ENCODE measurements at regions not wholly inside any gene's neighbourhood (a gene's known extent, or its start where the extent isn't known, plus 50 kb on each side); places are given as distances from the start of the nearest gene placed in this dataset.
A peak's percentile ranks its signal among the peaks of the same experiment; 100 is the strongest.

DNA sequence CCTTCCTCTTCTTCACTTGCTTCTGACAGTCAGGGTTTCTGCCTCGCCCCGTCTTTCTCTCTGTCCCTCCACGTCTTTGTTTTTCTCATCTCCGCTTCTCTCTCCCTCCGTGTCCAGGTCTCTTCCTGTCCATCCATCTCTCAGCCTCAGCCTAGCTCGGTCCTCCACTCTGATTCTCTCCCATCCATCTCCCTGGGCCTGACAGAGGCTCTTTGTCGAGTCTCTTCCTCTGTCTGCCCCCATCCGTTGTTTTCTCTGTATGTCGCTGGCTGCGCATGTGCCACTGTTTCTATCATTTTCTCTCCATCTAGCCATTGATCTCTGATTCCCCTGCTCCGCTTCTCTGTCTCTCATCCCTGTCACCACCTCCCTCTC is 328.9 kb upstream of the TBX3 start:
- no peak overlapping the region for H3K4me3 ChIP-seq (replicated peaks in 1 of 2; ENCODE audit: low read depth in 2 of 2, low read length in 2 of 2)
- DNase-seq (ENCODE audit: low read depth in 2 of 2): no peak
- TF ChIP-seq, protein P1, sequence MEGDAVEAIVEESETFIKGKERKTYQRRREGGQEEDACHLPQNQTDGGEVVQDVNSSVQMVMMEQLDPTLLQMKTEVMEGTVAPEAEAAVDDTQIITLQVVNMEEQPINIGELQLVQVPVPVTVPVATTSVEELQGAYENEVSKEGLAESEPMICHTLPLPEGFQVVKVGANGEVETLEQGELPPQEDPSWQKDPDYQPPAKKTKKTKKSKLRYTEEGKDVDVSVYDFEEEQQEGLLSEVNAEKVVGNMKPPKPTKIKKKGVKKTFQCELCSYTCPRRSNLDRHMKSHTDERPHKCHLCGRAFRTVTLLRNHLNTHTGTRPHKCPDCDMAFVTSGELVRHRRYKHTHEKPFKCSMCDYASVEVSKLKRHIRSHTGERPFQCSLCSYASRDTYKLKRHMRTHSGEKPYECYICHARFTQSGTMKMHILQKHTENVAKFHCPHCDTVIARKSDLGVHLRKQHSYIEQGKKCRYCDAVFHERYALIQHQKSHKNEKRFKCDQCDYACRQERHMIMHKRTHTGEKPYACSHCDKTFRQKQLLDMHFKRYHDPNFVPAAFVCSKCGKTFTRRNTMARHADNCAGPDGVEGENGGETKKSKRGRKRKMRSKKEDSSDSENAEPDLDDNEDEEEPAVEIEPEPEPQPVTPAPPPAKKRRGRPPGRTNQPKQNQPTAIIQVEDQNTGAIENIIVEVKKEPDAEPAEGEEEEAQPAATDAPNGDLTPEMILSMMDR (IDR thresholded peaks at IDR 0.05; ENCODE audit: low read depth, low read length): no peak

DNA sequence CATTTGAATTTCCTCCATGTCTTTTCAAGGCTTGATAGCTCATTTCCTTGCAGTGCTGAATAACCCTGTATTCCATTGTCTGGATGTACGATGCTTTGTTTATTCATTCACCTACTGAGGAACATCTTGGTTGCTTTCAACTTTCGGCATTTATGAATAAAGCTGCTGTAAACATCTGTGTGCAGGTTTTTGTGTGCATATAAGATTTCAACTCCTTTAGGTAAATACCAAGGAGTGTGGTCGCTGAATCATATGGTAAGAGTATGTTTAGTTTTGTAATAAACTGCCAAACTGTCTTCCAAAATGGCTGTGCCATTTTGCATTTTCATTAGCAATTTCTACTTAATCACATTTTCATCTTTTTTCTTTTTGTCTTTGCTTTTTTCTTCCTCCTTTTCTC is 327.7 kb upstream of the TBX3 start:
- H3K4me3 ChIP-seq (replicated peaks in 1 of 2; ENCODE audit: low read depth in 2 of 2, low read length in 2 of 2): no peak overlapping the region
- TF ChIP-seq, protein P1 (IDR thresholded peaks at IDR 0.05; ENCODE audit: low read depth, low read length): no peak
- no peak for DNase-seq (ENCODE audit: low read depth in 2 of 2)

DNA sequence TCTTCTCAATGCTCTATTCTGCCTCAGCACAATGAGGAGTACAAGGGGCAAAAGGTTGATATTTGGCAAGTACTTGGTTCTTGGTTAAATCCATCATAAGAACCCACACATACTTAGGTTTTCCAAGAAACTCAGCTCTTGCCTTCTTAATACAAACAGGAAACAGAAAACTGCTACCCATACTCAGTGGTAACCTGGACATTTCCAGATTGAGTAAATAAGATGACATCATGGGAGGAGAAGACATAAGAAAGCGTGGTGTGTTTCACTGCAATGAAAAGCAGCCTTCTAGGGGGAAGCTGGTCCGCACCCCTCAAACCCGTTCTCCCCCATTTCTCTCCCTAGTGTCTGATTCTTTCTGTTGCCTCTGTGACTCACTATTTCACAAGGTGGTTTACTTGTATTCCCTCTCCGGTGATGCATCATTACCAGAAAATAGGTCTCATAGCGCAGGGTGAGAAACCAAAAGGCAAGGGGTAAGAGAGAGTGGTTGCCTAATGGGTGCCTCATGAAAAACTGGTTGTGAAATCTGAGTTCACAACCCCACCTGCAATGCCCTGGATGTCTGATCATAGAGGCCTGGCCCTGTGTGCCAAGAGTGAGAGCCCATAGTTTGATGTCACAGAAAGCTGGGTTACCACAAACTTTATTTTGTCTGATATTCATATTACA is 326.5 kb upstream of the TBX3 start:
- TF ChIP-seq, protein P1 (IDR thresholded peaks at IDR 0.05; ENCODE audit: low read depth, low read length): no peak
- no peak overlapping the region for H3K4me3 ChIP-seq (replicated peaks in 1 of 2; ENCODE audit: low read depth in 2 of 2, low read length in 2 of 2)
- DNase-seq (ENCODE audit: low read depth in 2 of 2): peak in 1 of 2 donors; percentile 80

DNA sequence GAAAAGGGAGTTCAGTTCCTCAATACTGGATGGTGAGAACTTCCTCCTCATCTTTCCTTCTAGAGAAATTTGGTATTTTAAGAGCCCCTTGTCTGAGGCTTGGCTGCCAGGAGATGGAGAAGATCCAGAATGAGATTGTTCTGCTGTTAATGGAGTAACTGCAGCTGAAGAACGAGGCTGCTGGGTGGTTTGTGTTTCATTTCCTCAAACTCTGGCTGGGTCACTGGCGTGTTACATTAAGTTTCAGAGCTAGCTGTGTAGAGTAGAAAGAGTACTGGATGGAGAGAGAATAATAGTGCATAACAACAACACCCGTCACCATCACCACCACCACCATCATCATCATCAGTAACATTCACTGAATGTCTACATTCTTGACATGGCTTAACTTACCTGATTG is 325.0 kb upstream of the TBX3 start:
- no peak for DNase-seq (ENCODE audit: low read depth in 2 of 2)
- TF ChIP-seq, protein P1 (IDR thresholded peaks at IDR 0.05; ENCODE audit: low read depth, low read length): no peak
- no peak overlapping the region for H3K4me3 ChIP-seq (replicated peaks in 1 of 2; ENCODE audit: low read depth in 2 of 2, low read length in 2 of 2)

DNA sequence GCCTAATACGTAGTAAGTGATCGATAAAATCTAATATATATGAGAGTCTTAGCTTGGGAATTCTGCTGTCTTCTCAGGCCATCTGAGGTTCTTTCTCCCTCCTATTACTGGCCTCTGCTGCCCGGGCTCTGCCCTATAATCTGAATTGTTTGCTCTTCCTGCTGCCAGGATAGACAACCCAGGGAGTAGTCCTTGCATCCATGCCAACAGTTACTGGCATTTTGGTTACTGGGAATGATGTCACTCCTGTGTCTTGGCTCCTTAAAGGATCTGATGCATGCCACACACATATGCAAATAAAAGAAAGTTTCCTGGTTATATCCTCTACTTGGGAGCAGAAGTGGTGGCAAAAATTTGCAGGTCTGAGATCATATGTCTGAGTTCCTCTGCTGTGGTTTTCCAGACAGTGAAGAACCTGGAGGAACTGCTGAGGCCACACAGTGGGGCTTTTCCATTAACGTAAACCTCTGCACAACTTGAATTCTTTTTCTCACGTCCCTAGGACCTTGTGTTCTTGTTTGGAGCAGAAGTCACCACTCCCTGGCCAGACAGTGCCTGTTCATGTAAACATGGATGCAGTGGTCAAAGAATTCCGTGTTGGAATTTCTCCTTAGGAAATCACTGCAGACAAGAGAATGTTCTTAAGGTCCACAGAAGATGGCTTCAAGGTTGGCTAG is 320.6 kb upstream of the TBX3 start:
- H3K4me3 ChIP-seq (replicated peaks in 1 of 2; ENCODE audit: low read depth in 2 of 2, low read length in 2 of 2): no peak overlapping the region
- DNase-seq (ENCODE audit: low read depth in 2 of 2): peak in 1 of 2 donors; percentile 25
- TF ChIP-seq, protein P1 (IDR thresholded peaks at IDR 0.05; ENCODE audit: low read depth, low read length): no peak

DNA sequence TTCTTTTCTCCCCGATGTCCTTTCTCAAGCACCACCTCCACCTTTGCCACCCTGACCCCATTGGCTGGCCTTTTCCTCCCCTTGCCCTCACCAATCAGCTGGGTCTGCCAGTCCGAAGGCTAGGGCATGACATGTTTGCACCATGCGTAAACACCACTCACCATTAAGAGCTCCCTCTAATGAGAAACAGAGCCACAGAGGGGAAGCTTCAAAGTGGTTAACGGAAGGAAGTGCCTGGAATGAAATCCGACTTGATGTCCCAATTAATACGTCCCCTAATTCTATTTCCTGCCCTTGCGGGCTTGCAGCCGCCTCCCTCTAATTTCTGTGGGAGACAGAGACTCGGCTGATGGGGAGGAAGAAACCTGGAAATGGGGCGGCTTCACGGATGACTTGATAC is 318.5 kb upstream of the TBX3 start:
- TF ChIP-seq, protein P1 (IDR thresholded peaks at IDR 0.05; ENCODE audit: low read depth, low read length): no peak
- no peak overlapping the region for H3K4me3 ChIP-seq (replicated peaks in 1 of 2; ENCODE audit: low read depth in 2 of 2, low read length in 2 of 2)
- DNase-seq (ENCODE audit: low read depth in 2 of 2): no peak
